SK-N-SH (cell line): ENCODE measurements at regions not wholly inside any gene's neighbourhood (a gene's known extent, or its start where the extent isn't known, plus 50 kb on each side); places are given as distances from the start of the nearest gene placed in this dataset.

Source experiments
- TF ChIP-seq, protein P1 (sequence below): fragments of 200-600 bp; sonication (generic); IDR thresholded peaks from 2 replicates; pipeline ENCODE4 v1.6.1; 2017; ENCODE audit warnings: antibody characterized with exemption, mild to moderate bottlenecking, moderate library complexity
- TF ChIP-seq, protein P2 (sequence below): IDR thresholded peaks from 2 replicates; pipeline ENCODE4 v1.4.0; 2012; ENCODE audit warnings: low read depth, borderline replicate concordance
- TF ChIP-seq, protein P3 (sequence below): fragments of 150-350 bp; IDR thresholded peaks from 2 replicates; pipeline ENCODE4 v1.6.1; 2017; ENCODE audit warnings: antibody characterized with exemption, low read length, low read depth, borderline replicate concordance

DNA sequence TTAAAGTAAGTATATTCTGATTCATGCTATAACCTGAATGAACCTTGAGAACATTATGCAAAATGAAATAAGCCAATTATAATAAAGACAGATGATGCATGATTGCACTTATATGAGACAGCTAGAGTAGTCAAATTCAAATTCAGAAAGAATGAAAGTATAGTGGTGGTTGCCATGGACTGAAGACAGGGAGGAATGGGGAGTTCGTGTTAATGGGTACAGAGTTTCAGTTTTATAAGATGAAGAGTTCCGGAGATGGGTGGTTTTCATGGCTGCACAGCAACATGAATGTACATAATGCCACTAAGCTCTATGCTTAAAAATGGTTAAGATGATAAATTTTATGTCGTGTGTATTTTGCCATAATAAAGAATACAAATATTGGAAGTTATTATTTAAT, 751.2 kb downstream of the TSN start:
- TF ChIP-seq, protein P1, sequence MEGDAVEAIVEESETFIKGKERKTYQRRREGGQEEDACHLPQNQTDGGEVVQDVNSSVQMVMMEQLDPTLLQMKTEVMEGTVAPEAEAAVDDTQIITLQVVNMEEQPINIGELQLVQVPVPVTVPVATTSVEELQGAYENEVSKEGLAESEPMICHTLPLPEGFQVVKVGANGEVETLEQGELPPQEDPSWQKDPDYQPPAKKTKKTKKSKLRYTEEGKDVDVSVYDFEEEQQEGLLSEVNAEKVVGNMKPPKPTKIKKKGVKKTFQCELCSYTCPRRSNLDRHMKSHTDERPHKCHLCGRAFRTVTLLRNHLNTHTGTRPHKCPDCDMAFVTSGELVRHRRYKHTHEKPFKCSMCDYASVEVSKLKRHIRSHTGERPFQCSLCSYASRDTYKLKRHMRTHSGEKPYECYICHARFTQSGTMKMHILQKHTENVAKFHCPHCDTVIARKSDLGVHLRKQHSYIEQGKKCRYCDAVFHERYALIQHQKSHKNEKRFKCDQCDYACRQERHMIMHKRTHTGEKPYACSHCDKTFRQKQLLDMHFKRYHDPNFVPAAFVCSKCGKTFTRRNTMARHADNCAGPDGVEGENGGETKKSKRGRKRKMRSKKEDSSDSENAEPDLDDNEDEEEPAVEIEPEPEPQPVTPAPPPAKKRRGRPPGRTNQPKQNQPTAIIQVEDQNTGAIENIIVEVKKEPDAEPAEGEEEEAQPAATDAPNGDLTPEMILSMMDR: no peak
- TF ChIP-seq, protein P2, sequence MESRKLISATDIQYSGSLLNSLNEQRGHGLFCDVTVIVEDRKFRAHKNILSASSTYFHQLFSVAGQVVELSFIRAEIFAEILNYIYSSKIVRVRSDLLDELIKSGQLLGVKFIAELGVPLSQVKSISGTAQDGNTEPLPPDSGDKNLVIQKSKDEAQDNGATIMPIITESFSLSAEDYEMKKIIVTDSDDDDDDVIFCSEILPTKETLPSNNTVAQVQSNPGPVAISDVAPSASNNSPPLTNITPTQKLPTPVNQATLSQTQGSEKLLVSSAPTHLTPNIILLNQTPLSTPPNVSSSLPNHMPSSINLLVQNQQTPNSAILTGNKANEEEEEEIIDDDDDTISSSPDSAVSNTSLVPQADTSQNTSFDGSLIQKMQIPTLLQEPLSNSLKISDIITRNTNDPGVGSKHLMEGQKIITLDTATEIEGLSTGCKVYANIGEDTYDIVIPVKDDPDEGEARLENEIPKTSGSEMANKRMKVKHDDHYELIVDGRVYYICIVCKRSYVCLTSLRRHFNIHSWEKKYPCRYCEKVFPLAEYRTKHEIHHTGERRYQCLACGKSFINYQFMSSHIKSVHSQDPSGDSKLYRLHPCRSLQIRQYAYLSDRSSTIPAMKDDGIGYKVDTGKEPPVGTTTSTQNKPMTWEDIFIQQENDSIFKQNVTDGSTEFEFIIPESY: no peak
- TF ChIP-seq, protein P3, sequence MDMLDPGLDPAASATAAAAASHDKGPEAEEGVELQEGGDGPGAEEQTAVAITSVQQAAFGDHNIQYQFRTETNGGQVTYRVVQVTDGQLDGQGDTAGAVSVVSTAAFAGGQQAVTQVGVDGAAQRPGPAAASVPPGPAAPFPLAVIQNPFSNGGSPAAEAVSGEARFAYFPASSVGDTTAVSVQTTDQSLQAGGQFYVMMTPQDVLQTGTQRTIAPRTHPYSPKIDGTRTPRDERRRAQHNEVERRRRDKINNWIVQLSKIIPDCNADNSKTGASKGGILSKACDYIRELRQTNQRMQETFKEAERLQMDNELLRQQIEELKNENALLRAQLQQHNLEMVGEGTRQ: no peak
